Type B pancreatic cell (in vitro differentiated cells): ENCODE measurements at regions not wholly inside any gene's neighbourhood (a gene's known extent, or its start where the extent isn't known, plus 50 kb on each side); places are given as distances from the start of the nearest gene placed in this dataset.

Source experiments
- DNase-seq: peaks from one replicate; pipeline ENCODE4 v3.0.0; 2021; ENCODE audit warnings: mixed read lengths; ENCODE audit not compliant: unreplicated experiment; ENCODE audit errors: extremely low spot score
- H3K27ac Mint-ChIP-seq: 2 replicates; pipeline ENCODE4 v1.8.0; 2021; ENCODE audit warnings: mild to moderate bottlenecking, mixed read lengths
- H3K27me3 Mint-ChIP-seq: 2 replicates; pipeline ENCODE4 v1.8.0; 2021; ENCODE audit warnings: mixed read lengths
- H3K36me3 Mint-ChIP-seq: 2 replicates; pipeline ENCODE4 v1.8.0; 2021; ENCODE audit warnings: mixed read lengths
- H3K4me1 Mint-ChIP-seq: one replicate; pipeline ENCODE4 v1.8.0; 2021; ENCODE audit warnings: mixed read lengths; ENCODE audit not compliant: unreplicated experiment
- H3K4me3 Mint-ChIP-seq: 2 replicates; pipeline ENCODE4 v1.8.0; 2021; ENCODE audit warnings: mild to moderate bottlenecking, mixed read lengths
- H3K9me3 Mint-ChIP-seq: 2 replicates; pipeline ENCODE4 v1.8.0; 2021; ENCODE audit warnings: mixed read lengths
- CTCF ChIP-seq: fragments of 200-600 bp; sonication (generic); conservative IDR thresholded peaks from 2 replicates; pipeline ENCODE4 v1.5.0; 2021; ENCODE audit warnings: antibody characterized with exemption, mild to moderate bottlenecking

- H3K4me3 Mint-ChIP-seq = no peak overlapping the region
- H3K27ac Mint-ChIP-seq = no peak overlapping the region
- no peaks in the 10 kb centered on the region for H3K4me1 Mint-ChIP-seq
- no peaks in the 10 kb centered on the region for H3K27me3 Mint-ChIP-seq
- no peak for TF ChIP-seq CTCF
- H3K9me3 Mint-ChIP-seq = peaks cover 5% of the 10 kb centered on the region
- no peaks in the 10 kb centered on the region for H3K36me3 Mint-ChIP-seq
- no peak for DNase-seq
Observed at GRCh38 chr15:94894056-94894455, 662.7 kb downstream of the MCTP2 start.

GRCh38 chr15:94909510-94909909 is 678.1 kb downstream of the MCTP2 start:
- H3K9me3 Mint-ChIP-seq = peaks cover 17% of the 10 kb centered on the region
- H3K4me3 Mint-ChIP-seq = no peak overlapping the region
- H3K27me3 Mint-ChIP-seq = no peaks in the 10 kb centered on the region
- H3K36me3 Mint-ChIP-seq = no peaks in the 10 kb centered on the region
- no peak overlapping the region for H3K27ac Mint-ChIP-seq
- no peaks in the 10 kb centered on the region for H3K4me1 Mint-ChIP-seq
- TF ChIP-seq CTCF = no peak
- DNase-seq = no peak

- Mint-ChIP-seq H3K27ac (no peak overlapping the region), H3K4me3 (no peak overlapping the region), H3K36me3 (no peaks in the 10 kb centered on the region), H3K9me3 (peaks cover 17% of the 10 kb centered on the region), H3K27me3 (no peaks in the 10 kb centered on the region), H3K4me1 (no peaks in the 10 kb centered on the region)
- no peak for DNase-seq
- no peak for TF ChIP-seq CTCF
Observed at GRCh38 chr15:94910166-94910565, 678.8 kb downstream of the MCTP2 start.

- Mint-ChIP-seq H3K9me3 (peaks cover 14% of the 10 kb centered on the region), H3K36me3 (no peaks in the 10 kb centered on the region), H3K4me1 (no peaks in the 10 kb centered on the region), H3K27me3 (no peaks in the 10 kb centered on the region), H3K4me3 (no peak overlapping the region), H3K27ac (no peak overlapping the region)
- DNase-seq = no peak
- TF ChIP-seq CTCF = no peak
Observed at GRCh38 chr15:94912760-94913159, 681.4 kb downstream of the MCTP2 start.

GRCh38 chr15:94917068-94917467 is 685.7 kb downstream of the MCTP2 start:
- no peaks in the 10 kb centered on the region for H3K4me1 Mint-ChIP-seq
- no peaks in the 10 kb centered on the region for H3K27me3 Mint-ChIP-seq
- no peak overlapping the region for H3K4me3 Mint-ChIP-seq
- DNase-seq = no peak
- no peak overlapping the region for H3K27ac Mint-ChIP-seq
- H3K36me3 Mint-ChIP-seq = no peaks in the 10 kb centered on the region
- TF ChIP-seq CTCF = no peak
- H3K9me3 Mint-ChIP-seq = peaks cover 3% of the 10 kb centered on the region

GRCh38 chr15:94921936-94922335 is 690.6 kb downstream of the MCTP2 start:
- DNase-seq = no peak
- H3K27ac Mint-ChIP-seq = no peak overlapping the region
- H3K36me3 Mint-ChIP-seq = no peaks in the 10 kb centered on the region
- no peaks in the 10 kb centered on the region for H3K27me3 Mint-ChIP-seq
- H3K4me3 Mint-ChIP-seq = no peak overlapping the region
- H3K9me3 Mint-ChIP-seq = no peaks in the 10 kb centered on the region
- no peaks in the 10 kb centered on the region for H3K4me1 Mint-ChIP-seq
- no peak for TF ChIP-seq CTCF
